Smooth muscle cell (in vitro differentiated cells): ENCODE measurements at regions not wholly inside any gene's neighbourhood (a gene's known extent, or its start where the extent isn't known, plus 50 kb on each side); places are given as distances from the start of the nearest gene placed in this dataset.

Experiments used
- DNase-seq: peaks from one replicate; lab custom pipeline; 2025; ENCODE audit not compliant: unreplicated experiment; lab: John Stamatoyannopoulos, UW
- H2AFZ ChIP-seq: fragments of 200-600 bp; sonication (generic); 2 replicates; pipeline ENCODE4 v1.6.0; 2016; ENCODE audit warnings: antibody characterized with exemption, low read depth, mild to moderate bottlenecking
- H3F3A ChIP-seq: fragments of 200-600 bp; sonication (generic); 2 replicates; pipeline ENCODE4 v1.6.0; 2017; ENCODE audit warnings: antibody characterized with exemption, low read depth
- H3K27ac ChIP-seq: fragments of 200-600 bp; sonication (generic); 2 replicates; pipeline ENCODE4 v1.5.1; 2016; ENCODE audit warnings: low read depth, mild to moderate bottlenecking
- H3K27me3 ChIP-seq: fragments of 200-600 bp; sonication (generic); 2 replicates; pipeline ENCODE4 v1.6.1; 2016; ENCODE audit warnings: low read depth, mild to moderate bottlenecking
- H3K36me3 ChIP-seq: fragments of 200-600 bp; sonication (generic); 2 replicates; pipeline ENCODE4 v1.5.1; 2016; ENCODE audit warnings: low read depth
- H3K4me1 ChIP-seq: fragments of 200-600 bp; sonication (generic); 2 replicates; pipeline ENCODE4 v1.5.1; 2016; ENCODE audit warnings: low read depth
- H3K4me2 ChIP-seq: fragments of 200-600 bp; sonication (generic); 2 replicates; pipeline ENCODE4 v1.6.0; 2016; ENCODE audit warnings: mild to moderate bottlenecking
- H3K4me3 ChIP-seq: fragments of 200-600 bp; sonication (generic); 2 replicates; pipeline ENCODE4 v1.5.1; 2016; ENCODE audit warnings: mild to moderate bottlenecking
- H3K79me2 ChIP-seq: fragments of 200-600 bp; sonication (generic); 2 replicates; pipeline ENCODE4 v1.6.0; 2016; ENCODE audit warnings: low read depth, mild to moderate bottlenecking
- H3K9ac ChIP-seq: fragments of 200-600 bp; sonication (generic); 2 replicates; pipeline ENCODE4 v1.6.0; 2016; ENCODE audit warnings: low read depth
- H3K9me3 ChIP-seq: fragments of 200-600 bp; sonication (generic); replicated peaks from 2 replicates; pipeline ENCODE4 v1.5.1; 2016; ENCODE audit warnings: low read depth
- H4K20me1 ChIP-seq: fragments of 200-600 bp; sonication (generic); 2 replicates; pipeline ENCODE4 v1.6.0; 2016; ENCODE audit warnings: low read depth
- WGBS: methylation state at CpG from one replicate; pipeline ENCODE4 v1.1.7; 2016; ENCODE audit warnings: low lambda C conversion rate; 5-methylcytosine and 5-hydroxymethylcytosine counted together
- TF ChIP-seq, protein P1 (sequence below): fragments of 200-600 bp; sonication (generic); IDR thresholded peaks from 2 replicates; pipeline ENCODE4 v1.5.1; 2017; ENCODE audit warnings: borderline replicate concordance, mild to moderate bottlenecking, antibody characterized with exemption; ENCODE audit not compliant: insufficient read depth, poor library complexity, severe bottlenecking

DNA sequence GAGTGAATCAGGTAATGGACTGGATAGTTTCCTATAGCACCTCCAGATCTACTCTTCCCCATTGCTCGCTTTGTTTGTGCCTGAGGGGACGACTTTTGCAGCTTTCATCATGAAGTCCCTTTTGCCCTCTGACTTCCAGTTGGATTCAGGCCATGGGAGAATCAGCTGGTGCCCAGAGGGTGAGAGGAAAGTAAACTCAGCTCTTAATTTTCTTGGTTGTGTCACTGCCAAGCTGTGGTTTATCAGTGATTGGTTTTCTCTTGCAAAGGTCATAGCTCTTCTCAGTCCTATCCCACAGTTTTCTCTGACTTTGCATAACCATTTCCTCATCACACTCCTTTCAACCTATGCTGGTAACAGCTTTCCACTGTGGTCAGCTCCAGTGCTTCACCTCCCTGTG lies 200.1 kb downstream of the KCNJ2 start:
- no peaks in the 10 kb centered on the region for H3K9me3 ChIP-seq
- peaks cover 16% of the 10 kb centered on the region for H3K4me1 ChIP-seq
- TF ChIP-seq, protein P1, sequence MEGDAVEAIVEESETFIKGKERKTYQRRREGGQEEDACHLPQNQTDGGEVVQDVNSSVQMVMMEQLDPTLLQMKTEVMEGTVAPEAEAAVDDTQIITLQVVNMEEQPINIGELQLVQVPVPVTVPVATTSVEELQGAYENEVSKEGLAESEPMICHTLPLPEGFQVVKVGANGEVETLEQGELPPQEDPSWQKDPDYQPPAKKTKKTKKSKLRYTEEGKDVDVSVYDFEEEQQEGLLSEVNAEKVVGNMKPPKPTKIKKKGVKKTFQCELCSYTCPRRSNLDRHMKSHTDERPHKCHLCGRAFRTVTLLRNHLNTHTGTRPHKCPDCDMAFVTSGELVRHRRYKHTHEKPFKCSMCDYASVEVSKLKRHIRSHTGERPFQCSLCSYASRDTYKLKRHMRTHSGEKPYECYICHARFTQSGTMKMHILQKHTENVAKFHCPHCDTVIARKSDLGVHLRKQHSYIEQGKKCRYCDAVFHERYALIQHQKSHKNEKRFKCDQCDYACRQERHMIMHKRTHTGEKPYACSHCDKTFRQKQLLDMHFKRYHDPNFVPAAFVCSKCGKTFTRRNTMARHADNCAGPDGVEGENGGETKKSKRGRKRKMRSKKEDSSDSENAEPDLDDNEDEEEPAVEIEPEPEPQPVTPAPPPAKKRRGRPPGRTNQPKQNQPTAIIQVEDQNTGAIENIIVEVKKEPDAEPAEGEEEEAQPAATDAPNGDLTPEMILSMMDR, result no peak
- no peak overlapping the region for H3K27ac ChIP-seq
- H4K20me1 ChIP-seq, result no peaks in the 10 kb centered on the region
- peaks cover 6% of the 10 kb centered on the region for H3F3A ChIP-seq
- H3K36me3 ChIP-seq, result no peaks in the 10 kb centered on the region
- no peak overlapping the region for H3K4me2 ChIP-seq
- 78% methylated on average over 2 of the region's 2 CpGs for WGBS
- no peak overlapping the region for H3K4me3 ChIP-seq
- H3K79me2 ChIP-seq, result no peaks in the 10 kb centered on the region
- H3K9ac ChIP-seq, result no peak overlapping the region
- no peak overlapping the region for H2AFZ ChIP-seq
- H3K27me3 ChIP-seq, result no peaks in the 10 kb centered on the region
- DNase-seq, result no peak

DNA sequence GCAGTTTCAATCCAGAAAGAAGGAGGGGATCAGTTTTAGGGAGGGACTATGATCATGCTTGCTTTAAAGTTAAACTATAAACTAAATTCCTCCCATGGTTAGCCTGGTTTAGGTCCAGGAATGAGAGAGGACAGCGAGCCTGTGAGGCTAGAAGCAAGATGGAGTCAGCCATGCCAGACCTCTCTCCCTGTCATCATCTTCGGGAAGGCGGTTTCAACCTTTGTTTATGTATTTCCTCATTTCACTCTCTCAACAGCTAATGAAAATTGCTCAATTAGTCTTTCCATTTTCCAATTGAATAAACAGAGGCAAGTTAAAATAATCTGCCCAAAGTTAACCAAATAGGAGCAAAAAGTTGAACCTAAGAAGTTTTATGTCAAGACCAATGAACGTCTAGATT lies 201.5 kb downstream of the KCNJ2 start:
- no peak for DNase-seq
- WGBS, result 87% methylated on average over 4 of the region's 4 CpGs
- no peaks in the 10 kb centered on the region for H4K20me1 ChIP-seq

DNA sequence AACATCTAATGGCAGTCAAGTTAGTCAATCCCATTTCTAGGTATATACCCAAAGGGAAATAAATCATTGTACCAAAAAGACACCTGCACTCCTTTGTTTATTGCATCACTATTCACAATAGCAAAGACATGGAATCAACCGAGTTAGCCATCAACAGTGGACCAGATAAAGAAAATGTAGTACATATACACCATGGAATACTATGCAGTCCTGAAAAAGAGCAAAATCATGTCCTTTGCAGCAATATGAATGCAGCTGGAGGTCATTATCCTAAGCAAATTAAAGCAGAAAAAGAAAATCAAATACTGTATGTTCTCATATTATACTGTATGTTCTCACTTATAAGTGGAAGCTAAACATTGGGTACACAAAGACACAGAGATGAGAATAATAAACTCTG lies 204.0 kb downstream of the KCNJ2 start:
- 80% methylated on average over 1 of the region's 1 CpG for WGBS
- Histone ChIP-seq H3K36me3 (no peaks in the 10 kb centered on the region), H3K27ac (no peak overlapping the region), H2AFZ (no peak overlapping the region), H3K27me3 (peaks cover 18% of the 10 kb centered on the region), H3F3A (no peaks in the 10 kb centered on the region), H3K4me2 (no peak overlapping the region), H4K20me1 (no peaks in the 10 kb centered on the region), H3K4me1 (no peaks in the 10 kb centered on the region), H3K79me2 (no peaks in the 10 kb centered on the region), H3K9me3 (no peaks in the 10 kb centered on the region), H3K9ac (no peak overlapping the region), H3K4me3 (no peak overlapping the region)
- TF ChIP-seq, protein P1, result no peak
- DNase-seq, result no peak

More for the DNA sequence above, 201.5 kb downstream of the KCNJ2 start:
- Histone ChIP-seq H3K9me3 (no peaks in the 10 kb centered on the region), H3F3A (peaks cover 4% of the 10 kb centered on the region), H3K27ac (no peak overlapping the region), H3K79me2 (no peaks in the 10 kb centered on the region), H3K4me2 (no peak overlapping the region), H2AFZ (no peak overlapping the region), H3K4me1 (peaks cover 5% of the 10 kb centered on the region), H3K9ac (no peak overlapping the region), H3K4me3 (no peak overlapping the region), H3K36me3 (no peaks in the 10 kb centered on the region), H3K27me3 (peaks cover 6% of the 10 kb centered on the region)
- TF ChIP-seq, protein P1, result no peak

DNA sequence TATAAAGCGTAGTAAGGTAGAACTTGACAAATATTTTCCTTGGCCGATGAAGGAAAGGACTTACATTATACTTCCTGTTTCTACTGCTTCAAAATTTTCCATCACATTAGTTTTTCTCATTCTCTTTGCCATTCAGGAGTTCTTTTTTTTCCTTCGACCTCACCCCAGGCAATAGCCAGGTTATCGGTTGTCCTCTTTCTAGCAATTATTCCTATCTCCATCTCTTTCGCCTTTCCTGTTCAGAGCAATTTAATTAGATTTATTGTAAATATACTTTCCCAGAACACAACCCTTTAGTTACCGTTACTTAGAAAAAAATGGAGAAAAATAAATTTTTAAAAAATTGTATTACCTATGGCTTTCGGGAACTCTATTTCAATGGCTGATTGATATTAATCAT lies 205.2 kb downstream of the KCNJ2 start:
- TF ChIP-seq, protein P1, result no peak
- H3K36me3 ChIP-seq, result no peaks in the 10 kb centered on the region
- H2AFZ ChIP-seq, result no peak overlapping the region
- WGBS, result 76% methylated on average over 7 of the region's 7 CpGs
- no peak for DNase-seq
- H3K27me3 ChIP-seq, result peaks cover 18% of the 10 kb centered on the region
- no peaks in the 10 kb centered on the region for H3K9me3 ChIP-seq
- H3F3A ChIP-seq, result no peaks in the 10 kb centered on the region
- no peak overlapping the region for H3K4me2 ChIP-seq
- no peak overlapping the region for H3K9ac ChIP-seq
- H3K4me1 ChIP-seq, result no peaks in the 10 kb centered on the region
- no peaks in the 10 kb centered on the region for H3K79me2 ChIP-seq
- no peak overlapping the region for H3K27ac ChIP-seq
- H4K20me1 ChIP-seq, result no peaks in the 10 kb centered on the region
- no peak overlapping the region for H3K4me3 ChIP-seq
